IMR-90 (cell line): ENCODE measurements at regions not wholly inside any gene's neighbourhood (a gene's known extent, or its start where the extent isn't known, plus 50 kb on each side); places are given as distances from the start of the nearest gene placed in this dataset.

Experiments used
- ATAC-seq: fragments of 200-7000 bp; cut with Tn5 transposase; 2 replicates; pipeline ENCODE4 v1.9.1; 2020; ENCODE audit warnings: low read depth, mild to moderate bottlenecking, moderate library complexity
- BruUV-seq: library from RNA; stranded (reverse); fragments of 400-500 nt; replicated peaks from 2 replicates; lab custom pipeline; 2021; lab: Mats Ljungman, UMichigan
- CTCF ChIA-PET: fragments of 300-600 bp; formaldehyde crosslinking; extraction: SDS; loops from one replicate; lab custom pipeline; 2021; ENCODE audit warnings: antibody characterized with exemption; lab: Yijun Ruan, JAX
- POLR2A ChIA-PET: fragments of 300-600 bp; sonication (Branson Sonifier 250); formaldehyde crosslinking; loops from one replicate; lab custom pipeline; 2022; ENCODE audit warnings: antibody characterized with exemption; ENCODE audit not compliant: unreplicated experiment; lab: Charles Lee
- DNase-seq: peaks from one replicate; pipeline ENCODE4 v3.0.0; 2013
- H2AFZ ChIP-seq: replicated peaks from 2 replicates; pipeline ENCODE3; 2013; ENCODE audit warnings: low read length, mild to moderate bottlenecking; ENCODE audit not compliant: poor library complexity
- H2AK5ac ChIP-seq: 2 replicates; pipeline ENCODE4 v1.6.1; 2013; ENCODE audit warnings: low read depth, low read length, inconsistent platforms
- H2AK9ac ChIP-seq: replicated peaks from 2 replicates; pipeline ENCODE3; 2013; ENCODE audit warnings: mild to moderate bottlenecking, low read depth, low read length, moderate library complexity; ENCODE audit not compliant: poor library complexity
- H2BK120ac ChIP-seq: 2 replicates; pipeline ENCODE4 v1.6.1; 2013; ENCODE audit warnings: low read depth, low read length, inconsistent platforms
- H2BK15ac ChIP-seq: 3 replicates; pipeline ENCODE4 v1.6.1; 2013; ENCODE audit warnings: low read depth, low read length, inconsistent platforms
- H2BK20ac ChIP-seq: 2 replicates; pipeline ENCODE4 v1.6.1; 2013; ENCODE audit warnings: low read depth, mild to moderate bottlenecking, inconsistent platforms, low read length, moderate library complexity
- H2BK5ac ChIP-seq: 2 replicates; pipeline ENCODE4 v1.6.1; 2013; ENCODE audit warnings: mild to moderate bottlenecking, low read depth, low read length, inconsistent platforms; ENCODE audit not compliant: poor library complexity, severe bottlenecking
- H3K14ac ChIP-seq: replicated peaks from 2 replicates; pipeline ENCODE4 v1.6.1; 2013; ENCODE audit warnings: low read depth, low read length, inconsistent platforms
- H3K18ac ChIP-seq: 2 replicates; pipeline ENCODE4 v1.6.1; 2013; ENCODE audit warnings: low read depth, low read length, control low read depth
- H3K23ac ChIP-seq: 2 replicates; pipeline ENCODE4 v1.6.1; 2013; ENCODE audit warnings: low read depth, low read length, inconsistent platforms
- H3K27ac ChIP-seq: 2 replicates; pipeline ENCODE4 v1.5.1; 2013; ENCODE audit warnings: mild to moderate bottlenecking, control low read depth, low read length; ENCODE audit not compliant: insufficient read depth
- H3K27me3 ChIP-seq: 2 replicates; pipeline ENCODE4 v1.6.1; 2013; ENCODE audit warnings: low read length; ENCODE audit not compliant: control insufficient read depth, insufficient read depth
- H3K36me3 ChIP-seq: 2 replicates; pipeline ENCODE4 v1.6.1; 2013; ENCODE audit warnings: low read length, mixed read lengths; ENCODE audit not compliant: control insufficient read depth, insufficient read depth
- H3K4ac ChIP-seq: 2 replicates; pipeline ENCODE4 v1.6.1; 2013; ENCODE audit warnings: low read depth, low read length, inconsistent platforms
- H3K4me1 ChIP-seq: 2 replicates; pipeline ENCODE4 v1.6.1; 2013; ENCODE audit warnings: low read length, mixed read lengths; ENCODE audit not compliant: control insufficient read depth, insufficient read depth
- H3K4me2 ChIP-seq: 2 replicates; pipeline ENCODE4 v1.6.1; 2013; ENCODE audit warnings: low read depth, mild to moderate bottlenecking, control low read depth, low read length, moderate library complexity
- H3K4me3 ChIP-seq: 2 replicates; pipeline ENCODE4 v1.5.1; 2013; ENCODE audit warnings: low read depth, mild to moderate bottlenecking, control low read depth, low read length, moderate library complexity; ENCODE audit not compliant: insufficient read depth
- H3K56ac ChIP-seq: 2 replicates; pipeline ENCODE4 v1.6.1; 2013; ENCODE audit warnings: low read length, inconsistent platforms; ENCODE audit not compliant: insufficient read depth; ENCODE audit errors: extremely low read depth
- H3K79me1 ChIP-seq, 2 experiments: 2 replicates each; pipeline ENCODE4 v1.6.1; 2013; ENCODE audit warnings: low read length in 2 of 2, inconsistent platforms in 1 of 2, low read depth in 1 of 2
- H3K9ac ChIP-seq: 2 replicates; pipeline ENCODE4 v1.6.1; 2013; ENCODE audit warnings: low read depth, low read length, control low read depth
- H3K9me1 ChIP-seq: 2 replicates; pipeline ENCODE4 v1.6.1; 2013; ENCODE audit warnings: low read length, inconsistent platforms; ENCODE audit not compliant: insufficient read depth
- H3K9me3 ChIP-seq: 2 replicates; pipeline ENCODE4 v1.6.1; 2013; ENCODE audit warnings: low read length; ENCODE audit not compliant: control insufficient read depth, insufficient read depth
- H4K20me1 ChIP-seq: 2 replicates; pipeline ENCODE4 v1.6.1; 2013; ENCODE audit warnings: low read length, inconsistent platforms; ENCODE audit not compliant: insufficient read depth
- H4K5ac ChIP-seq: 2 replicates; pipeline ENCODE4 v1.6.1; 2013; ENCODE audit warnings: mild to moderate bottlenecking, low read depth, low read length, control low read depth
- H4K8ac ChIP-seq, 2 experiments: 2 replicates each; pipeline ENCODE4 v1.6.1; 2013; ENCODE audit warnings: low read depth in 2 of 2, low read length in 2 of 2, control low read depth in 1 of 2, inconsistent platforms in 1 of 2
- H4K91ac ChIP-seq: 2 replicates; pipeline ENCODE4 v1.6.1; 2013; ENCODE audit warnings: low read depth, low read length, inconsistent platforms; ENCODE audit not compliant: insufficient read depth
- CTCF ChIP-seq: conservative IDR thresholded peaks from 2 replicates; pipeline ENCODE4 v1.5.1; 2012; ENCODE audit warnings: mild to moderate bottlenecking, low read depth, low read length, improper control_type of control experiment
- NFE2L2 ChIP-seq: fragments of 150-350 bp; IDR thresholded peaks from 2 replicates; pipeline ENCODE4 v1.6.1; 2016; ENCODE audit warnings: low read depth, mild to moderate bottlenecking, low read length
- RFX5 ChIP-seq: IDR thresholded peaks from 2 replicates; pipeline ENCODE4 v1.8.0; 2012; ENCODE audit warnings: low read depth, mild to moderate bottlenecking, low read length, moderate library complexity
- SMC3 ChIP-seq: fragments of 150-350 bp; IDR thresholded peaks from 2 replicates; pipeline ENCODE4 v1.6.1; 2016; ENCODE audit warnings: low read depth, mild to moderate bottlenecking, antibody characterized with exemption, low read length, moderate library complexity
- WGBS, 2 experiments: methylation state at CpG; one replicate each; pipeline versions ENCODE4 v1.1.5 to v1.1.7; 2013; ENCODE audit warnings: missing lambda C conversion rate in 2 of 2; ENCODE audit not compliant: insufficient read length in 1 of 2; ENCODE audit errors: extremely low coverage in 2 of 2; 5-methylcytosine and 5-hydroxymethylcytosine counted together
- dilution Hi-C: fragments of 300-500 bp; cut with HindIII; formaldehyde crosslinking; loops from one replicate; pipeline ENCODE4 v1.14.3; 2018; ENCODE audit warnings: low sequenced_read_pairs; ENCODE audit not compliant: unreplicated experiment
- in situ Hi-C: fragments of 300-500 bp; cut with MboI; formaldehyde crosslinking; loops from 3 replicates; pipeline ENCODE4 v1.14.3; 2019; ENCODE audit warnings: low sequenced_read_pairs, inconsistent platforms, mixed read lengths
- intact Hi-C: fragments of 100-400 bp; cut with micrococcal nuclease; formaldehyde crosslinking; loops from 2 replicates; pipeline ENCODE4 v1.10.0; 2022

DNA sequence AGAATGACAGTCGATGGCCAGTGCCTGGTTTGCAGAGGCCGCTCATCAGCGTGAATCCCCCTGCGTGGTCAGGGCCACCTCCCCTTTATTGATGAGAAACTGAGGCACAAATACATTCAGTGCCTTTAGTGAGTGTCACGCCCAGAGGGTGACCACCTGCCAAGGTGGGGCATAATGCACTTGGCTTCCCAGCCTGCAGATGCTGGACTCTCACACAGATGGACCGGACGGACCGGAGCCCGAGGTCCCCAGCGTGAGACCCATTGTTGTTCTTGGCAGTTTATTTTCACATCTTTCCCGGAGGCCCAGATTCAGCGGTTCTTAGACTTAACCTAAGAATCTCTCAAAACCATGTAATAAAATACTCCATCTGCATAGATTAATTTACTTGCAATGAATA, 74.4 kb downstream of the YTHDF1 start:
- POLR2A ChIA-PET: no interaction called here
- H3K18ac ChIP-seq: no peak overlapping the region
- intact Hi-C loops (no loop called here), dilution Hi-C loops (no loop called here), in situ Hi-C loops (no loop called here)
- no peak overlapping the region for H3K27ac ChIP-seq
- H3K9ac ChIP-seq: no peak overlapping the region
- no peak overlapping the region for H3K14ac ChIP-seq
- no peak overlapping the region for H4K5ac ChIP-seq
- H4K8ac ChIP-seq: no peak overlapping the region
- no peak overlapping the region for H3K56ac ChIP-seq
- no peak overlapping the region for H2AFZ ChIP-seq
- no peak for TF ChIP-seq SMC3
- TF ChIP-seq NFE2L2: no peak
- TF ChIP-seq RFX5: no peak
- no peak for TF ChIP-seq CTCF
- WGBS, 2 experiments: 74% methylated on average over 12 of the region's 12 CpGs; no CpG with 5 or more reads in 1 of the 2 experiments
- peaks cover under 1% of the 10 kb centered on the region for H3K9me3 ChIP-seq
- no peak overlapping the region for H3K4me3 ChIP-seq
- no peak for DNase-seq
- H2AK5ac ChIP-seq: no peak overlapping the region
- no peak overlapping the region for H3K23ac ChIP-seq
- no peaks in the 10 kb centered on the region for H3K4me1 ChIP-seq
- H3K9me1 ChIP-seq: no peaks in the 10 kb centered on the region
- H2BK15ac ChIP-seq: no peak overlapping the region
- no peak overlapping the region for H2BK20ac ChIP-seq
- no peak overlapping the region for H2BK120ac ChIP-seq
- H3K4ac ChIP-seq: no peak overlapping the region
- no peaks in the 10 kb centered on the region for H4K20me1 ChIP-seq
- no peak overlapping the region for H2AK9ac ChIP-seq
- CTCF ChIA-PET: no interaction called here
- H3K27me3 ChIP-seq: peaks cover 21% of the 10 kb centered on the region
- no peak for ATAC-seq
- H4K91ac ChIP-seq: no peak overlapping the region
- no TSS peak for BruUV-seq
- H3K4me2 ChIP-seq: no peak overlapping the region
- no peaks in the 10 kb centered on the region for H3K36me3 ChIP-seq
- H2BK5ac ChIP-seq: no peak overlapping the region
- no peaks in the 10 kb centered on the region for H3K79me1 ChIP-seq
